ENCODE measurements at regions not wholly inside any gene's neighbourhood (a gene's known extent, or its start where the extent isn't known, plus 50 kb on each side); places are given as distances from the start of the nearest gene placed in this dataset.

DNA sequence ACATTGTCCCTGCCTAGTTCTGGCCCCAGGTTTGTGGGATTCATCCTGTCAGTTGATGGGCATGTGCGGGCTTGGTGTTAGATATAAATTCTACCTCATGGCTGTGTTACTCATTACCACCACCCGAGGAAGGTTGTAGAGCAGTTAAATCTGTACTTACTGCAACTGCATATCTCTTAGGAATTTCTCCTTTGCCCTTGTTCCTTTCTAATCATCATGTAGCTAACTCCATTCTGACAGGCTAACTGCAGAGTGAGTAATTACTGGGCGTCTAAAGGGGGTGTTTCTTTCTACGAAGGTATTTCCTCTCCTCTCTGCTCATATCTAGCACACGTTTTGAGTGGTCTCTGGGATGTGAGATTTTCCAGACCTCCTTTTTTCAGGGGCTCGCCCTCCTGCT, 1076.7 kb downstream of the TMTC2 start:
- TF ChIP-seq, protein P1, sequence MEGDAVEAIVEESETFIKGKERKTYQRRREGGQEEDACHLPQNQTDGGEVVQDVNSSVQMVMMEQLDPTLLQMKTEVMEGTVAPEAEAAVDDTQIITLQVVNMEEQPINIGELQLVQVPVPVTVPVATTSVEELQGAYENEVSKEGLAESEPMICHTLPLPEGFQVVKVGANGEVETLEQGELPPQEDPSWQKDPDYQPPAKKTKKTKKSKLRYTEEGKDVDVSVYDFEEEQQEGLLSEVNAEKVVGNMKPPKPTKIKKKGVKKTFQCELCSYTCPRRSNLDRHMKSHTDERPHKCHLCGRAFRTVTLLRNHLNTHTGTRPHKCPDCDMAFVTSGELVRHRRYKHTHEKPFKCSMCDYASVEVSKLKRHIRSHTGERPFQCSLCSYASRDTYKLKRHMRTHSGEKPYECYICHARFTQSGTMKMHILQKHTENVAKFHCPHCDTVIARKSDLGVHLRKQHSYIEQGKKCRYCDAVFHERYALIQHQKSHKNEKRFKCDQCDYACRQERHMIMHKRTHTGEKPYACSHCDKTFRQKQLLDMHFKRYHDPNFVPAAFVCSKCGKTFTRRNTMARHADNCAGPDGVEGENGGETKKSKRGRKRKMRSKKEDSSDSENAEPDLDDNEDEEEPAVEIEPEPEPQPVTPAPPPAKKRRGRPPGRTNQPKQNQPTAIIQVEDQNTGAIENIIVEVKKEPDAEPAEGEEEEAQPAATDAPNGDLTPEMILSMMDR (IDR thresholded peaks at IDR 0.05), result no peak
- no peak for TF ChIP-seq POLR2A (IDR thresholded peaks at IDR 0.05)

Data from adrenal gland (tissue), 5 donors.